Activated T-cell treated with anti-CD3 and anti-CD28 coated beads, Interleukin-2, amount 50 U/mL, for 72 hours (primary cell): ENCODE measurements at regions not wholly inside any gene's neighbourhood (a gene's known extent, or its start where the extent isn't known, plus 50 kb on each side); places are given as distances from the start of the nearest gene placed in this dataset.

ENCODE experiments used
- ATAC-seq, 2 donors: fragments of 150-1000 bp; cut with Tn5 transposase; replicated peaks in 1 of 2; 2 replicates each; pipeline ENCODE4 v1.10.0; 2021; ENCODE audit warnings: moderate library complexity in 2 of 2, mild to moderate bottlenecking in 1 of 2
- DNase-seq, 2 donors: peaks; one replicate each; pipeline ENCODE4 v3.0.0; 2021 to 2022; ENCODE audit warnings: mixed read lengths in 1 of 2
- H3K27ac Mint-ChIP-seq: one replicate; pipeline ENCODE4 v1.8.0; 2022; ENCODE audit warnings: mild to moderate bottlenecking, moderate library complexity, mixed read lengths
- H3K27me3 Mint-ChIP-seq: one replicate; pipeline ENCODE4 v1.8.0; 2022; ENCODE audit warnings: low read depth, mixed read lengths
- H3K36me3 Mint-ChIP-seq, 2 donors: one replicate each; pipeline ENCODE4 v1.8.0; 2022; ENCODE audit warnings: mixed read lengths in 2 of 2, mild to moderate bottlenecking in 1 of 2; ENCODE audit not compliant: insufficient read depth in 2 of 2
- H3K4me1 Mint-ChIP-seq: one replicate; pipeline ENCODE4 v1.8.0; 2022; ENCODE audit warnings: low read depth, mixed read lengths
- H3K4me3 Mint-ChIP-seq, 2 donors: one replicate each; pipeline ENCODE4 v1.8.0; 2022; ENCODE audit warnings: mild to moderate bottlenecking in 2 of 2, mixed read lengths in 2 of 2, moderate library complexity in 2 of 2
- H3K9me3 Mint-ChIP-seq, 2 donors: one replicate each; pipeline ENCODE4 v1.8.0; 2022; ENCODE audit warnings: mixed read lengths in 2 of 2

- H3K4me1 Mint-ChIP-seq, result no peaks in the 10 kb centered on the region
- H3K27ac Mint-ChIP-seq, result no peak overlapping the region
- no peaks in the 10 kb centered on the region for H3K27me3 Mint-ChIP-seq
- DNase-seq, result no peak
- H3K4me3 Mint-ChIP-seq, result no peak overlapping the region
- no peak for ATAC-seq
- H3K36me3 Mint-ChIP-seq, result no peaks in the 10 kb centered on the region
- peaks cover 0 to 2% of the 10 kb centered on the region in 2 donors for H3K9me3 Mint-ChIP-seq
These were observed 233.0 kb upstream of the CEP162 start for GRCh38 chr6:84460491-84460890.

GRCh38 chr6:84459401-84459800 lies 232.0 kb upstream of the CEP162 start:
- ATAC-seq, result no peak
- DNase-seq, result no peak
- H3K4me3 Mint-ChIP-seq, result no peak overlapping the region
- H3K4me1 Mint-ChIP-seq, result no peaks in the 10 kb centered on the region
- H3K9me3 Mint-ChIP-seq, result peaks cover 0 to 2% of the 10 kb centered on the region in 2 donors
- H3K36me3 Mint-ChIP-seq, result no peaks in the 10 kb centered on the region
- H3K27ac Mint-ChIP-seq, result no peak overlapping the region
- no peaks in the 10 kb centered on the region for H3K27me3 Mint-ChIP-seq

- no peaks in the 10 kb centered on the region for H3K27me3 Mint-ChIP-seq
- no peaks in the 10 kb centered on the region for H3K36me3 Mint-ChIP-seq
- DNase-seq, result no peak
- H3K27ac Mint-ChIP-seq, result no peak overlapping the region
- H3K4me1 Mint-ChIP-seq, result no peaks in the 10 kb centered on the region
- H3K9me3 Mint-ChIP-seq, result peaks cover 0 to 2% of the 10 kb centered on the region in 2 donors
- H3K4me3 Mint-ChIP-seq, result no peak overlapping the region
- ATAC-seq, result no peak
These were observed 230.8 kb upstream of the CEP162 start for GRCh38 chr6:84458271-84458670.

- no peak overlapping the region for H3K27ac Mint-ChIP-seq
- ATAC-seq, result no peak
These were observed 229.8 kb upstream of the CEP162 start for GRCh38 chr6:84457276-84457675.

GRCh38 chr6:84456803-84457202 lies 229.4 kb upstream of the CEP162 start:
- H3K4me3 Mint-ChIP-seq, result no peak overlapping the region
- DNase-seq, result no peak
- H3K9me3 Mint-ChIP-seq, result peaks cover 0 to 2% of the 10 kb centered on the region in 2 donors
- no peaks in the 10 kb centered on the region for H3K36me3 Mint-ChIP-seq
- no peaks in the 10 kb centered on the region for H3K27me3 Mint-ChIP-seq
- H3K4me1 Mint-ChIP-seq, result no peaks in the 10 kb centered on the region
- ATAC-seq, result no peak
- H3K27ac Mint-ChIP-seq, result no peak overlapping the region

More at GRCh38 chr6:84457276-84457675, 229.8 kb upstream of the CEP162 start:
- no peak for DNase-seq
- H3K4me3 Mint-ChIP-seq, result no peak overlapping the region
- H3K27me3 Mint-ChIP-seq, result no peaks in the 10 kb centered on the region
- H3K4me1 Mint-ChIP-seq, result no peaks in the 10 kb centered on the region
- H3K36me3 Mint-ChIP-seq, result no peaks in the 10 kb centered on the region
- peaks cover 0 to 2% of the 10 kb centered on the region in 2 donors for H3K9me3 Mint-ChIP-seq

- Mint-ChIP-seq H3K4me3 (no peak overlapping the region), H3K27me3 (no peaks in the 10 kb centered on the region), H3K36me3 (no peaks in the 10 kb centered on the region), H3K9me3 (peaks cover 1 to 2% of the 10 kb centered on the region in 2 donors), H3K4me1 (no peaks in the 10 kb centered on the region), H3K27ac (no peak overlapping the region)
- no peak for DNase-seq
- ATAC-seq, result no peak
These were observed 228.1 kb upstream of the CEP162 start for GRCh38 chr6:84455511-84456029.

GRCh38 chr6:84453499-84453898 lies 226.1 kb upstream of the CEP162 start:
- Mint-ChIP-seq H3K4me1 (no peaks in the 10 kb centered on the region), H3K9me3 (peaks cover 2% of the 10 kb centered on the region in 2 donors), H3K4me3 (no peak overlapping the region), H3K27me3 (no peaks in the 10 kb centered on the region), H3K36me3 (no peaks in the 10 kb centered on the region), H3K27ac (no peak overlapping the region)
- DNase-seq (no peak), ATAC-seq (no peak)

GRCh38 chr6:84450018-84450417 lies 222.6 kb upstream of the CEP162 start:
- H3K36me3 Mint-ChIP-seq, result no peaks in the 10 kb centered on the region
- DNase-seq (no peak), ATAC-seq (no peak)
- no peaks in the 10 kb centered on the region for H3K27me3 Mint-ChIP-seq
- H3K4me1 Mint-ChIP-seq, result no peaks in the 10 kb centered on the region
- no peak overlapping the region for H3K4me3 Mint-ChIP-seq
- H3K9me3 Mint-ChIP-seq, result peaks cover 2 to 3% of the 10 kb centered on the region in 2 donors
- H3K27ac Mint-ChIP-seq, result no peak overlapping the region

GRCh38 chr6:84449220-84449619 lies 221.8 kb upstream of the CEP162 start:
- Mint-ChIP-seq H3K4me1 (no peaks in the 10 kb centered on the region), H3K27ac (no peak overlapping the region), H3K9me3 (peaks cover 2 to 3% of the 10 kb centered on the region in 2 donors), H3K27me3 (no peaks in the 10 kb centered on the region), H3K4me3 (no peak overlapping the region), H3K36me3 (no peaks in the 10 kb centered on the region)
- no peak for DNase-seq
- ATAC-seq, result no peak

- no peaks in the 10 kb centered on the region for H3K4me1 Mint-ChIP-seq
- no peak overlapping the region for H3K4me3 Mint-ChIP-seq
- H3K27ac Mint-ChIP-seq, result no peak overlapping the region
- H3K9me3 Mint-ChIP-seq, result peaks cover 2 to 3% of the 10 kb centered on the region in 2 donors
- no peaks in the 10 kb centered on the region for H3K27me3 Mint-ChIP-seq
- DNase-seq, result no peak
- no peaks in the 10 kb centered on the region for H3K36me3 Mint-ChIP-seq
- no peak for ATAC-seq
These were observed 220.9 kb upstream of the CEP162 start for GRCh38 chr6:84448331-84448730.

- Mint-ChIP-seq H3K9me3 (peaks cover 2 to 3% of the 10 kb centered on the region in 2 donors), H3K36me3 (no peaks in the 10 kb centered on the region), H3K27me3 (no peaks in the 10 kb centered on the region), H3K4me1 (no peaks in the 10 kb centered on the region), H3K4me3 (no peak overlapping the region), H3K27ac (no peak overlapping the region)
- ATAC-seq, result no peak
- no peak for DNase-seq
These were observed 220.2 kb upstream of the CEP162 start for GRCh38 chr6:84447651-84448050.

GRCh38 chr6:84445068-84445467 lies 217.6 kb upstream of the CEP162 start:
- no peaks in the 10 kb centered on the region for H3K36me3 Mint-ChIP-seq
- no peaks in the 10 kb centered on the region for H3K27me3 Mint-ChIP-seq
- no peak for ATAC-seq
- no peak overlapping the region for H3K4me3 Mint-ChIP-seq
- DNase-seq, result no peak
- no peaks in the 10 kb centered on the region for H3K4me1 Mint-ChIP-seq
- H3K27ac Mint-ChIP-seq, result no peak overlapping the region
- peaks cover 0 to 3% of the 10 kb centered on the region in 2 donors for H3K9me3 Mint-ChIP-seq

GRCh38 chr6:84442208-84442607 lies 214.8 kb upstream of the CEP162 start:
- Mint-ChIP-seq H3K36me3 (no peaks in the 10 kb centered on the region), H3K9me3 (no peaks in the 10 kb centered on the region), H3K27ac (no peak overlapping the region), H3K4me3 (no peak overlapping the region), H3K27me3 (no peaks in the 10 kb centered on the region), H3K4me1 (no peaks in the 10 kb centered on the region)
- no peak for DNase-seq
- no peak for ATAC-seq

- Mint-ChIP-seq H3K4me1 (no peaks in the 10 kb centered on the region), H3K36me3 (no peaks in the 10 kb centered on the region), H3K27me3 (no peaks in the 10 kb centered on the region), H3K9me3 (peaks cover 0 to 4% of the 10 kb centered on the region in 2 donors), H3K4me3 (no peak overlapping the region), H3K27ac (no peak overlapping the region)
- DNase-seq (no peak), ATAC-seq (no peak)
These were observed 214.0 kb upstream of the CEP162 start for GRCh38 chr6:84441456-84441855.
